Esophagus squamous epithelium (tissue), 5 donors: ENCODE measurements at regions not wholly inside any gene's neighbourhood (a gene's known extent, or its start where the extent isn't known, plus 50 kb on each side); places are given as distances from the start of the nearest gene placed in this dataset.

Source experiments
- DNase-seq: peaks from one replicate; lab custom pipeline; 2025; lab: John Stamatoyannopoulos, UW
- H3K27ac ChIP-seq, 4 donors: fragments of 200-600 bp; sonication (generic); one replicate each; pipeline ENCODE4 v1.5.1; 2016 to 2019; ENCODE audit warnings: mild to moderate bottlenecking in 1 of 4
- H3K27me3 ChIP-seq, 4 donors: fragments of 200-600 bp; sonication (generic); 1 replicate in 3 of 4; 2 replicates in 1 of 4; pipeline versions ENCODE4 v1.5.1 to v1.6.0; 2017 to 2021; ENCODE audit warnings: antibody characterized with exemption in 1 of 4
- H3K36me3 ChIP-seq, 3 donors: fragments of 200-600 bp; sonication (generic); one replicate each; pipeline ENCODE4 v1.5.1; 2016 to 2019
- H3K4me1 ChIP-seq, 3 donors: fragments of 200-600 bp; sonication (generic); one replicate each; pipeline ENCODE4 v1.5.1; 2017 to 2019
- H3K4me3 ChIP-seq, 4 donors: fragments of 200-600 bp; sonication (generic); 1 replicate in 3 of 4; 2 replicates in 1 of 4; pipeline ENCODE4 v1.5.1; 2016 to 2019; ENCODE audit warnings: mild to moderate bottlenecking in 2 of 4, moderate library complexity in 1 of 4
- H3K9me3 ChIP-seq, 3 donors: fragments of 200-600 bp; sonication (generic); one replicate each; pipeline ENCODE4 v1.5.1; 2016 to 2019
- CTCF ChIP-seq, 6 experiments: fragments of 450-650 bp in 4 of 6; fragments of 200-600 bp in 2 of 6; sonication (generic) in 2 of 6; IDR thresholded peaks; one replicate each; pipeline ENCODE4 v1.5.1; 2016 to 2019; ENCODE audit warnings: antibody characterized with exemption in 6 of 6, mild to moderate bottlenecking in 4 of 6, moderate library complexity in 4 of 6
- POLR2A ChIP-seq, 4 donors: fragments of 450-650 bp; IDR thresholded peaks; one replicate each; pipeline ENCODE4 v1.6.1; 2017; ENCODE audit warnings: antibody characterized with exemption in 4 of 4, mild to moderate bottlenecking in 4 of 4, moderate library complexity in 3 of 4
- WGBS, 2 donors: methylation state at CpG; one replicate each; pipeline ENCODE4 v1.1.5; 2018; 5-methylcytosine and 5-hydroxymethylcytosine counted together
- intact Hi-C: fragments of 100-400 bp; cut with DNase I; formaldehyde crosslinking; loops from one replicate; pipeline ENCODE4 v1.15.0; 2022
- donor health status: DM: yes; HTN: yes; CAD: no.

- no peaks in the 10 kb centered on the region for H3K27me3 ChIP-seq
- no peaks in the 10 kb centered on the region for H3K4me1 ChIP-seq
- 83 to 90% methylated on average over 3 to 4 of the region's 4 CpGs for WGBS, 2 donors
- TF ChIP-seq CTCF (IDR thresholded peaks at IDR 0.05) (no peak), POLR2A (IDR thresholded peaks at IDR 0.05) (no peak)
- no peaks in the 10 kb centered on the region for H3K36me3 ChIP-seq
- H3K27ac ChIP-seq, result no peak overlapping the region
- DNase-seq, result no peak
- intact Hi-C loops, result no loop called here
- H3K9me3 ChIP-seq, result peaks cover 0 to 5% (median 0%) of the 10 kb centered on the region in 3 donors
- no peak overlapping the region for H3K4me3 ChIP-seq
These were observed 130.8 kb downstream of the PCSK1 start for GRCh38 chr5:96302174-96302738.

- Histone ChIP-seq H3K27me3 (no peaks in the 10 kb centered on the region), H3K36me3 (no peaks in the 10 kb centered on the region), H3K27ac (no peak overlapping the region), H3K4me3 (no peak overlapping the region), H3K4me1 (no peaks in the 10 kb centered on the region), H3K9me3 (peaks cover 0 to 5% (median 0%) of the 10 kb centered on the region in 3 donors)
- intact Hi-C loops, result no loop called here
- no peak for DNase-seq
- TF ChIP-seq POLR2A (IDR thresholded peaks at IDR 0.05), result no peak
- no peak for TF ChIP-seq CTCF (IDR thresholded peaks at IDR 0.05)
These were observed 132.1 kb downstream of the PCSK1 start for GRCh38 chr5:96300976-96301375.

- intact Hi-C loops, result no loop called here
- TF ChIP-seq CTCF (IDR thresholded peaks at IDR 0.05), result no peak
- no peak for TF ChIP-seq POLR2A (IDR thresholded peaks at IDR 0.05)
- Histone ChIP-seq H3K4me3 (no peak overlapping the region), H3K27me3 (no peaks in the 10 kb centered on the region), H3K27ac (peak overlapping the region in 3 of 4 donors; percentile 31 to 81 (median 74)), H3K9me3 (no peaks in the 10 kb centered on the region), H3K4me1 (peaks cover 0 to 5% (median 0%) of the 10 kb centered on the region in 3 donors), H3K36me3 (no peaks in the 10 kb centered on the region)
- DNase-seq, result no peak
- 37 to 43% methylated on average over 3 of the region's 3 CpGs for WGBS, 2 donors
These were observed 135.2 kb downstream of the PCSK1 start for GRCh38 chr5:96297867-96298266.

GRCh38 chr5:96297290-96297689, 135.8 kb downstream of the PCSK1 start:
- Histone ChIP-seq H3K36me3 (no peaks in the 10 kb centered on the region), H3K27me3 (no peaks in the 10 kb centered on the region), H3K4me3 (no peak overlapping the region), H3K4me1 (peaks cover 0 to 9% (median 0%) of the 10 kb centered on the region in 3 donors), H3K9me3 (no peaks in the 10 kb centered on the region), H3K27ac (peak overlapping the region in 3 of 4 donors; percentile 20 to 77 (median 74))
- intact Hi-C loops, result no loop called here
- no peak for DNase-seq
- 13 to 46% methylated on average over 1 of the region's 1 CpG for WGBS, 2 donors
- no peak for TF ChIP-seq POLR2A (IDR thresholded peaks at IDR 0.05)
- no peak for TF ChIP-seq CTCF (IDR thresholded peaks at IDR 0.05)

GRCh38 chr5:96294884-96295202, 138.2 kb downstream of the PCSK1 start:
- intact Hi-C loops, result no loop called here
- H3K36me3 ChIP-seq, result no peaks in the 10 kb centered on the region
- H3K27ac ChIP-seq, result peak overlapping the region in 1 of 4 donors; percentile 53
- TF ChIP-seq CTCF (IDR thresholded peaks at IDR 0.05) (no peak), POLR2A (IDR thresholded peaks at IDR 0.05) (no peak)
- no peak for DNase-seq
- H3K4me1 ChIP-seq, result peaks cover 0 to 9% (median 0%) of the 10 kb centered on the region in 3 donors
- no peaks in the 10 kb centered on the region for H3K27me3 ChIP-seq
- no peaks in the 10 kb centered on the region for H3K9me3 ChIP-seq
- H3K4me3 ChIP-seq, result no peak overlapping the region
